ENCODE measurements at regions not wholly inside any gene's neighbourhood (a gene's known extent, or its start where the extent isn't known, plus 50 kb on each side); places are given as distances from the start of the nearest gene placed in this dataset.

DNA sequence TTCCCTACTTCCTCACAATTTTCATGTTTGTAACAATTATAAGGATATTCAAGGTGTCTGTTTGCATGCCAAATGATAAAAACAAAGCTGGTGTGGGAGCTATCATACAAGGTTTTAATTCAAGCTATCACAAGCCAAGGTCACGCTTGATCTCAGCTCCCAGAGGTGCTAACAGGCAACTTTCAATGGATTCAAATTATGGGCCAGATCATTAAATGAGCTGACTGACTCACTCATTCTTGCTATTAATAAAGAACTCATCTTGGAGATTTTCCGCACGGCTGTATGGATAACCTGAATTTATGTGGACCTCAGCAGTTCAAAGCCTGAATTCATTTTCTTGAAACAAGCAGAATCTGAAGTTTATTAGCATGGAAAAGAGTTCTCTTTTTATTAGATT, 267.3 kb upstream of the CDH6 start:
- Histone ChIP-seq H3K27me3 (no peaks in the 10 kb centered on the region), H3K9me3 (no peaks in the 10 kb centered on the region), H3K4me3 (no peak overlapping the region), H3K36me3 (no peaks in the 10 kb centered on the region), H3K4me1 (no peaks in the 10 kb centered on the region), H3K27ac (replicated peaks in 1 of 4) (no peak overlapping the region)
- intact Hi-C loops (cut with DNase I): no loop called here
- TF ChIP-seq POLR2A (IDR thresholded peaks at IDR 0.05; ENCODE audit: low read depth) (no peak), EP300 (IDR thresholded peaks at IDR 0.05) (no peak), POLR2AphosphoS5 (IDR thresholded peaks at IDR 0.05) (no peak)
- TF ChIP-seq, protein P1, sequence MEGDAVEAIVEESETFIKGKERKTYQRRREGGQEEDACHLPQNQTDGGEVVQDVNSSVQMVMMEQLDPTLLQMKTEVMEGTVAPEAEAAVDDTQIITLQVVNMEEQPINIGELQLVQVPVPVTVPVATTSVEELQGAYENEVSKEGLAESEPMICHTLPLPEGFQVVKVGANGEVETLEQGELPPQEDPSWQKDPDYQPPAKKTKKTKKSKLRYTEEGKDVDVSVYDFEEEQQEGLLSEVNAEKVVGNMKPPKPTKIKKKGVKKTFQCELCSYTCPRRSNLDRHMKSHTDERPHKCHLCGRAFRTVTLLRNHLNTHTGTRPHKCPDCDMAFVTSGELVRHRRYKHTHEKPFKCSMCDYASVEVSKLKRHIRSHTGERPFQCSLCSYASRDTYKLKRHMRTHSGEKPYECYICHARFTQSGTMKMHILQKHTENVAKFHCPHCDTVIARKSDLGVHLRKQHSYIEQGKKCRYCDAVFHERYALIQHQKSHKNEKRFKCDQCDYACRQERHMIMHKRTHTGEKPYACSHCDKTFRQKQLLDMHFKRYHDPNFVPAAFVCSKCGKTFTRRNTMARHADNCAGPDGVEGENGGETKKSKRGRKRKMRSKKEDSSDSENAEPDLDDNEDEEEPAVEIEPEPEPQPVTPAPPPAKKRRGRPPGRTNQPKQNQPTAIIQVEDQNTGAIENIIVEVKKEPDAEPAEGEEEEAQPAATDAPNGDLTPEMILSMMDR (IDR thresholded peaks at IDR 0.05): no peak
- WGBS: 88% methylated on average over 3 of the region's 3 CpGs
- DNase-seq (ENCODE audit: extremely low spot score): no peak

DNA sequence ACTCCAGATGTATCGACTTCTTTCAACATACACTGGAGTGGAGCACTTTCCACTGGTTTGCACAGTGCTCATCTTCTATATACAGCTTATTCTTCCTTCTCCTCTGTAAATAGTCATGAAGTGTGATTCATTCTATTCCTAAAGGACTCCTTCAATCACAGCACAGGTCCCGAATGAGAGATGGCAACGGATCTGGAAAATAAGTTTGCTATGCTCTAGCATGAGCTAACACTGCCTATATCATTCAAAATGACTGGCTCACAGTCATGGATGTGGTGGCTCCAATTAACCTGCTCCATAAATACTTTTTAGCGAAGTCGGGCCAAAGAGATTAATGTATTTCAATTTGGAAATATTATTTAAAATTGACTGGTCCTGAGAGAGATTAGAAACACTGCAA, 272.1 kb upstream of the CDH6 start:
- no peaks in the 10 kb centered on the region for H3K4me1 ChIP-seq
- no peaks in the 10 kb centered on the region for H3K27me3 ChIP-seq
- H3K36me3 ChIP-seq: no peaks in the 10 kb centered on the region
- WGBS: 86% methylated on average over 5 of the region's 5 CpGs
- DNase-seq (ENCODE audit: extremely low spot score): no peak
- no peak overlapping the region for H3K27ac ChIP-seq (replicated peaks in 1 of 4)
- TF ChIP-seq POLR2AphosphoS5 (IDR thresholded peaks at IDR 0.05) (no peak), EP300 (IDR thresholded peaks at IDR 0.05) (no peak), POLR2A (IDR thresholded peaks at IDR 0.05; ENCODE audit: low read depth) (no peak)
- TF ChIP-seq, protein P1 (IDR thresholded peaks at IDR 0.05): no peak
- no peak overlapping the region for H3K4me3 ChIP-seq
- intact Hi-C loops (cut with DNase I): no loop called here
- no peaks in the 10 kb centered on the region for H3K9me3 ChIP-seq

GRCh38 chr5:30918171-30918570, 275.3 kb upstream of the CDH6 start:
- TF ChIP-seq, protein P1 (IDR thresholded peaks at IDR 0.05): no peak
- TF ChIP-seq POLR2A (IDR thresholded peaks at IDR 0.05; ENCODE audit: low read depth) (no peak), EP300 (IDR thresholded peaks at IDR 0.05) (no peak)
- intact Hi-C loops (cut with DNase I): no loop called here
- Histone ChIP-seq H3K4me3 (no peak overlapping the region), H3K27ac (replicated peaks in 1 of 4) (no peak overlapping the region), H3K36me3 (no peaks in the 10 kb centered on the region), H3K9me3 (no peaks in the 10 kb centered on the region), H3K4me1 (no peaks in the 10 kb centered on the region), H3K27me3 (no peaks in the 10 kb centered on the region)
- DNase-seq (ENCODE audit: extremely low spot score): no peak
- WGBS: 81% methylated on average over 5 of the region's 5 CpGs

GRCh38 chr5:30908356-30908755, 285.1 kb upstream of the CDH6 start:
- Histone ChIP-seq H3K36me3 (no peaks in the 10 kb centered on the region), H3K4me3 (no peak overlapping the region), H3K27me3 (no peaks in the 10 kb centered on the region), H3K9me3 (no peaks in the 10 kb centered on the region), H3K27ac (replicated peaks in 1 of 4) (no peak overlapping the region), H3K4me1 (no peaks in the 10 kb centered on the region)
- TF ChIP-seq POLR2AphosphoS5 (IDR thresholded peaks at IDR 0.05) (no peak), POLR2A (IDR thresholded peaks at IDR 0.05; ENCODE audit: low read depth) (no peak), EP300 (IDR thresholded peaks at IDR 0.05) (no peak)
- TF ChIP-seq, protein P1 (IDR thresholded peaks at IDR 0.05): no peak
- intact Hi-C loops (cut with DNase I): no loop called here
- no peak for DNase-seq (ENCODE audit: extremely low spot score)
- 83% methylated on average over 3 of the region's 3 CpGs for WGBS

DNA sequence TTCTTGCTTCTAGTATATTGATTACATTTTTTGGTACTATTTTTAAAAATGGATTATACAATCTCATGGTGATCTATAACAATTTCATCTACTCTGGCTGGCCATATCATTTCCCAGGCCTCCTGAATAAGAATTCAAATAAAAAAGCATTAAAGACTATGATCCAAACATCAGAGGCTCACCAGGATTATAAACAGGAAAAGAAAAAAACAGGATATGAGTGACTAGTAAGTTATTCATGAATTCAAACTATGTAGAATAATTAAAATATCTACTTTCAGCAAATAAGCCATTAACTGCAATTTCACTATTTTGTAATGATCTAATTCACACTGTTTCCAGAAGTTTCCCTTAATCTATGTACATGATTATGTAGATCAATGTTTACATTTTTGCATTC, 293.1 kb upstream of the CDH6 start:
- no peaks in the 10 kb centered on the region for H3K27me3 ChIP-seq
- intact Hi-C loops (cut with DNase I): no loop called here
- H3K4me1 ChIP-seq: no peaks in the 10 kb centered on the region
- TF ChIP-seq POLR2A (IDR thresholded peaks at IDR 0.05; ENCODE audit: low read depth): no peak
- TF ChIP-seq, protein P1 (IDR thresholded peaks at IDR 0.05): no peak
- TF ChIP-seq EP300 (IDR thresholded peaks at IDR 0.05): no peak
- TF ChIP-seq POLR2AphosphoS5 (IDR thresholded peaks at IDR 0.05): no peak
- H3K9me3 ChIP-seq: no peaks in the 10 kb centered on the region
- no peak overlapping the region for H3K27ac ChIP-seq (replicated peaks in 1 of 4)
- no peak for DNase-seq (ENCODE audit: extremely low spot score)
- no peaks in the 10 kb centered on the region for H3K36me3 ChIP-seq
- no peak overlapping the region for H3K4me3 ChIP-seq
